ENCODE measurements at regions not wholly inside any gene's neighbourhood (a gene's known extent, or its start where the extent isn't known, plus 50 kb on each side); places are given as distances from the start of the nearest gene placed in this dataset.

DNA sequence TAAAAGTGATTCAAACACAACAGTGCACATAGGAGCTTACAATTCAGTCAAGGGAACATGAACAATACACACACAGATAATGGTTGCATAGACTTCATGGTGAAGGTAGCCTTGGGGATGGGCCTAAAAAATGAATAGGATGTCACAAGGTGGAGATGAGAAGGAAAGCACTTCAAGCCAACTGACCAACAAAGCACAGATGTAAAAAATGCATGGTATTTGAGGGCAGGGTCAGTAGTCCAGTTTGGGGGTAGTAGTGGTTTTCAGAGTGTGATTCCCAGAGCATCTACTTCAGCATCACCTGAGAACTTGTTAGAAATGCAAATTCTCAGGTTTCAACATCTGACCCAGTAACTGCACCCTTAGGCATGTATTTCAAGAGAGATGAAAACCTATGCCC is 88.9 kb downstream of the PERP start:
- TF ChIP-seq FOXM1 (IDR thresholded peaks at IDR 0.05; ENCODE audit: borderline replicate concordance, low read depth) (no peak), CREB1 (IDR thresholded peaks at IDR 0.05; ENCODE audit: low read depth) (no peak), NFIC (IDR thresholded peaks at IDR 0.05) (no peak), EP300 (IDR thresholded peaks at IDR 0.05; ENCODE audit: borderline replicate concordance) (no peak), YY1 (IDR thresholded peaks at IDR 0.05; ENCODE audit: low read depth) (no peak), TEAD4 (IDR thresholded peaks at IDR 0.05) (no peak), TCF12 (IDR thresholded peaks at IDR 0.05; ENCODE audit: low read depth) (no peak), RAD21 (IDR thresholded peaks at IDR 0.05; ENCODE audit: low read depth) (no peak), EGR1 (IDR thresholded peaks at IDR 0.05) (no peak), ZBTB7A (IDR thresholded peaks at IDR 0.05; ENCODE audit: low read depth) (no peak), TAF1 (IDR thresholded peaks at IDR 0.05; ENCODE audit: low read depth) (no peak), CEBPB (IDR thresholded peaks at IDR 0.05) (no peak)
- TF ChIP-seq, protein P1, sequence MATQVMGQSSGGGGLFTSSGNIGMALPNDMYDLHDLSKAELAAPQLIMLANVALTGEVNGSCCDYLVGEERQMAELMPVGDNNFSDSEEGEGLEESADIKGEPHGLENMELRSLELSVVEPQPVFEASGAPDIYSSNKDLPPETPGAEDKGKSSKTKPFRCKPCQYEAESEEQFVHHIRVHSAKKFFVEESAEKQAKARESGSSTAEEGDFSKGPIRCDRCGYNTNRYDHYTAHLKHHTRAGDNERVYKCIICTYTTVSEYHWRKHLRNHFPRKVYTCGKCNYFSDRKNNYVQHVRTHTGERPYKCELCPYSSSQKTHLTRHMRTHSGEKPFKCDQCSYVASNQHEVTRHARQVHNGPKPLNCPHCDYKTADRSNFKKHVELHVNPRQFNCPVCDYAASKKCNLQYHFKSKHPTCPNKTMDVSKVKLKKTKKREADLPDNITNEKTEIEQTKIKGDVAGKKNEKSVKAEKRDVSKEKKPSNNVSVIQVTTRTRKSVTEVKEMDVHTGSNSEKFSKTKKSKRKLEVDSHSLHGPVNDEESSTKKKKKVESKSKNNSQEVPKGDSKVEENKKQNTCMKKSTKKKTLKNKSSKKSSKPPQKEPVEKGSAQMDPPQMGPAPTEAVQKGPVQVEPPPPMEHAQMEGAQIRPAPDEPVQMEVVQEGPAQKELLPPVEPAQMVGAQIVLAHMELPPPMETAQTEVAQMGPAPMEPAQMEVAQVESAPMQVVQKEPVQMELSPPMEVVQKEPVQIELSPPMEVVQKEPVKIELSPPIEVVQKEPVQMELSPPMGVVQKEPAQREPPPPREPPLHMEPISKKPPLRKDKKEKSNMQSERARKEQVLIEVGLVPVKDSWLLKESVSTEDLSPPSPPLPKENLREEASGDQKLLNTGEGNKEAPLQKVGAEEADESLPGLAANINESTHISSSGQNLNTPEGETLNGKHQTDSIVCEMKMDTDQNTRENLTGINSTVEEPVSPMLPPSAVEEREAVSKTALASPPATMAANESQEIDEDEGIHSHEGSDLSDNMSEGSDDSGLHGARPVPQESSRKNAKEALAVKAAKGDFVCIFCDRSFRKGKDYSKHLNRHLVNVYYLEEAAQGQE (IDR thresholded peaks at IDR 0.05; ENCODE audit: low read depth): no peak
- TF ChIP-seq, protein P2, sequence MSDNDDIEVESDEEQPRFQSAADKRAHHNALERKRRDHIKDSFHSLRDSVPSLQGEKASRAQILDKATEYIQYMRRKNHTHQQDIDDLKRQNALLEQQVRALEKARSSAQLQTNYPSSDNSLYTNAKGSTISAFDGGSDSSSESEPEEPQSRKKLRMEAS (IDR thresholded peaks at IDR 0.05): no peak
- TF ChIP-seq, protein P3, sequence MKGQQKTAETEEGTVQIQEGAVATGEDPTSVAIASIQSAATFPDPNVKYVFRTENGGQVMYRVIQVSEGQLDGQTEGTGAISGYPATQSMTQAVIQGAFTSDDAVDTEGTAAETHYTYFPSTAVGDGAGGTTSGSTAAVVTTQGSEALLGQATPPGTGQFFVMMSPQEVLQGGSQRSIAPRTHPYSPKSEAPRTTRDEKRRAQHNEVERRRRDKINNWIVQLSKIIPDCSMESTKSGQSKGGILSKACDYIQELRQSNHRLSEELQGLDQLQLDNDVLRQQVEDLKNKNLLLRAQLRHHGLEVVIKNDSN (IDR thresholded peaks at IDR 0.05): no peak

DNA sequence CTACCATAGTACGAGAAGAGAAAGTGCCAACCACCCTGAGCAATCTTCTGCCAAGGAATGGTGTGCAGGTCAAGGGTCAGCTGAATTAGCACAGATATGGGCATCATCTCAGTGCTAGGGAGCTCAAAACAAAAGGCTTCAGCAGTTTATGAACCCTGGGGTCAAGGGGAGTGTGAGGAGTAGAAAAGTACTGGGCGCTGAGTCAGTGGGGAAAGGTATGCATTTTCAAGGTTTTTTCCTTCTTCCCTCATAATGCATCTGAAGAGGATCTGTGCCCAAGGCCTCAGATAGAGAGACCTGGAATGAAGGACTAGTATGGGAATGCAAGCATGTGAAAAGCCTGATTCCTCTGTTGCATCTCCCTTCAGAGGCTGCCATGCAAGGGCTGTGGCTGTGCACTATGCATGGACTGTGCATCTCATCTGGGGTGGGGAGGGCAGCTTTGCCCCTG is 81.7 kb downstream of the PERP start:
- TF ChIP-seq, protein P2 (IDR thresholded peaks at IDR 0.05): no peak
- TF ChIP-seq FOXM1 (IDR thresholded peaks at IDR 0.05; ENCODE audit: borderline replicate concordance, low read depth) (no peak), YY1 (IDR thresholded peaks at IDR 0.05; ENCODE audit: low read depth) (no peak), TAF1 (IDR thresholded peaks at IDR 0.05; ENCODE audit: low read depth) (no peak), RAD21 (IDR thresholded peaks at IDR 0.05; ENCODE audit: low read depth) (no peak), CREB1 (IDR thresholded peaks at IDR 0.05; ENCODE audit: low read depth) (no peak), CEBPB (IDR thresholded peaks at IDR 0.05) (no peak), EP300 (IDR thresholded peaks at IDR 0.05; ENCODE audit: borderline replicate concordance) (no peak), TEAD4 (IDR thresholded peaks at IDR 0.05) (no peak), NFIC (IDR thresholded peaks at IDR 0.05) (no peak), TCF12 (IDR thresholded peaks at IDR 0.05; ENCODE audit: low read depth) (no peak), EGR1 (IDR thresholded peaks at IDR 0.05) (no peak), ZBTB7A (IDR thresholded peaks at IDR 0.05; ENCODE audit: low read depth) (no peak)
- TF ChIP-seq, protein P3 (IDR thresholded peaks at IDR 0.05): no peak
- TF ChIP-seq, protein P1 (IDR thresholded peaks at IDR 0.05; ENCODE audit: low read depth): no peak

DNA sequence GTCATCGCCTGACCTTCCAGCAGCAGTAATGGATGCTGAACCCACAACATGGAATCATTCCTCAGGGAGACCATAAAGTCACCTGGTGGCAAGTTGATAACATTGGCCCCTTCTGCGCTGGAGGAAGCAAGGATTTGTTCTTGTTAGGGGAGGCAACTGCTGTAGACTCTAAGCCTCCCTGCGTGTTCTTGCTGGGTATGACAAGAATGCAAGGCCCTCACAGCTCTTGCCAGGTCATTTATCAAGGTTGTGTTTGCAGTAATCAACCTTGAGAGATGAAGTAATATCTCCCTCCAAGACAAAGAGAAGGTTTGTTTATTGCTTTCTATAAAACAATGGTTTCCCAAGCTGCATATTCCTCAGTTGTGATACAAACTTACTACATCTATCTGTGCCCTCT is 80.9 kb downstream of the PERP start:
- TF ChIP-seq ZBTB7A (IDR thresholded peaks at IDR 0.05; ENCODE audit: low read depth) (no peak), YY1 (IDR thresholded peaks at IDR 0.05; ENCODE audit: low read depth) (no peak), CREB1 (IDR thresholded peaks at IDR 0.05; ENCODE audit: low read depth) (no peak), RAD21 (IDR thresholded peaks at IDR 0.05; ENCODE audit: low read depth) (no peak), TEAD4 (IDR thresholded peaks at IDR 0.05) (no peak), EGR1 (IDR thresholded peaks at IDR 0.05) (no peak), EP300 (IDR thresholded peaks at IDR 0.05; ENCODE audit: borderline replicate concordance) (no peak), TCF12 (IDR thresholded peaks at IDR 0.05; ENCODE audit: low read depth) (no peak), FOXM1 (IDR thresholded peaks at IDR 0.05; ENCODE audit: borderline replicate concordance, low read depth) (no peak), TAF1 (IDR thresholded peaks at IDR 0.05; ENCODE audit: low read depth) (no peak), CEBPB (IDR thresholded peaks at IDR 0.05) (no peak), NFIC (IDR thresholded peaks at IDR 0.05) (no peak)
- TF ChIP-seq, protein P3 (IDR thresholded peaks at IDR 0.05): no peak
- TF ChIP-seq, protein P2 (IDR thresholded peaks at IDR 0.05): no peak
- TF ChIP-seq, protein P1 (IDR thresholded peaks at IDR 0.05; ENCODE audit: low read depth): no peak

Data from Ishikawa (cell line).